Uterus (tissue), 3 donors: ENCODE measurements at regions not wholly inside any gene's neighbourhood (a gene's known extent, or its start where the extent isn't known, plus 50 kb on each side); places are given as distances from the start of the nearest gene placed in this dataset.

ENCODE experiments used
- DNase-seq, 2 donors: peaks; one replicate each; pipeline ENCODE4 v3.0.0-alpha.2; 2019 to 2020
- H3K27ac ChIP-seq, 2 donors: fragments of 200-600 bp; sonication (generic); 1 replicate in 1 of 2; 2 replicates in 1 of 2; pipeline ENCODE4 v1.5.1; 2016 to 2018
- H3K27me3 ChIP-seq, 2 donors: fragments of 200-600 bp; sonication (generic); one replicate each; pipeline ENCODE4 v1.5.1; 2018 to 2019; ENCODE audit warnings: control low read depth in 1 of 2
- H3K36me3 ChIP-seq, 2 donors: fragments of 200-600 bp; sonication (generic); one replicate each; pipeline ENCODE4 v1.5.1; 2019; ENCODE audit warnings: control low read depth in 1 of 2
- H3K4me1 ChIP-seq, 2 donors: fragments of 200-600 bp; sonication (generic); one replicate each; pipeline ENCODE4 v1.5.1; 2018 to 2019; ENCODE audit warnings: control low read depth in 1 of 2
- H3K4me3 ChIP-seq, 2 donors: fragments of 200-600 bp; sonication (generic); 1 replicate in 1 of 2; 2 replicates in 1 of 2; pipeline ENCODE4 v1.5.1; 2018 to 2019; ENCODE audit warnings: mild to moderate bottlenecking in 1 of 2
- H3K9me3 ChIP-seq, 2 donors: fragments of 200-600 bp; sonication (generic); one replicate each; pipeline ENCODE4 v1.5.1; 2019; ENCODE audit warnings: control low read depth in 1 of 2
- CTCF ChIP-seq, 4 experiments: fragments of 200-600 bp in 2 of 4; fragments of 450-650 bp in 2 of 4; sonication (generic) in 2 of 4; IDR thresholded peaks; one replicate each; pipeline ENCODE4 v1.5.1; 2016 to 2019; ENCODE audit warnings: antibody characterized with exemption in 4 of 4, mild to moderate bottlenecking in 2 of 4, moderate library complexity in 1 of 4
- POLR2A ChIP-seq, 2 donors: fragments of 450-650 bp; IDR thresholded peaks; one replicate each; pipeline ENCODE4 v1.6.1; 2016; ENCODE audit warnings: antibody characterized with exemption in 2 of 2, mild to moderate bottlenecking in 1 of 2, moderate library complexity in 1 of 2
- intact Hi-C: fragments of 100-400 bp; cut with DNase I; formaldehyde crosslinking; loops from one replicate; pipeline ENCODE4 v1.15.1; 2023; ENCODE audit warnings: low total_unique reads
- donor health status: DM: yes; HTN: yes; CAD: no.

DNA sequence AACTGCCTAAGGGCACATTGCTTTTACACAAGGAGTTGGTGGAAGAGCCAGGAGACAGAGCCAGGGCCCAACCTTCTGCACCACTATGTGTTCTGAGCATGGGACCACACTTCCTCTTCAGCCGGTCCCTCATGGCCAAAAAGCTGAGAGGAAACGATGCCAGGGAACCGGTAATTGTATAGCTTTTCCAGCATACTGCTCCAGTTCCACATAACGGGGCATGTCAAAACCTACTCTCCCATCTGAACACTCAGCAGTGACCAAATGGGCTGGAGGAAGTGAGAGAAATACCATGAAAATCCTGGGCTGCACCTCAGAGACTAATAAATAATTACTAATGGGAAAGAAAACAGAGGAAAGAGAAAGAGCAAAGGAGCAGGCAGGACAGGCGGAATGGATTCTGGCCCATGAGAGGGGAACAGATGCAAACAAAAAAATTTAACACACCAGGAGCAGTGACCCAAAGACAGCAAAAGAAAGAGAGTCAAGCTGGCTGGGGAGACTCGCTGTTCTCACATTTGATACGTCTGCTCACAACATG lies 52.0 kb upstream of the BMP2 start:
- no peak overlapping the region for H3K4me3 ChIP-seq
- no peak overlapping the region for H3K27ac ChIP-seq
- no peak for TF ChIP-seq POLR2A (IDR thresholded peaks at IDR 0.05)
- no peak for TF ChIP-seq CTCF (IDR thresholded peaks at IDR 0.05)
- no peaks in the 10 kb centered on the region for H3K9me3 ChIP-seq
- H3K36me3 ChIP-seq, result no peaks in the 10 kb centered on the region
- no peaks in the 10 kb centered on the region for H3K4me1 ChIP-seq
- no peak for DNase-seq
- intact Hi-C loops, result no loop called here
- no peaks in the 10 kb centered on the region for H3K27me3 ChIP-seq

GRCh38 chr20:6714279-6714711 lies 53.2 kb upstream of the BMP2 start:
- no peak for DNase-seq
- Histone ChIP-seq H3K9me3 (no peaks in the 10 kb centered on the region), H3K27ac (no peak overlapping the region), H3K36me3 (no peaks in the 10 kb centered on the region), H3K4me1 (no peaks in the 10 kb centered on the region), H3K4me3 (no peak overlapping the region), H3K27me3 (no peaks in the 10 kb centered on the region)
- intact Hi-C loops, result no loop called here
- no peak for TF ChIP-seq CTCF (IDR thresholded peaks at IDR 0.05)
- TF ChIP-seq POLR2A (IDR thresholded peaks at IDR 0.05), result no peak

DNA sequence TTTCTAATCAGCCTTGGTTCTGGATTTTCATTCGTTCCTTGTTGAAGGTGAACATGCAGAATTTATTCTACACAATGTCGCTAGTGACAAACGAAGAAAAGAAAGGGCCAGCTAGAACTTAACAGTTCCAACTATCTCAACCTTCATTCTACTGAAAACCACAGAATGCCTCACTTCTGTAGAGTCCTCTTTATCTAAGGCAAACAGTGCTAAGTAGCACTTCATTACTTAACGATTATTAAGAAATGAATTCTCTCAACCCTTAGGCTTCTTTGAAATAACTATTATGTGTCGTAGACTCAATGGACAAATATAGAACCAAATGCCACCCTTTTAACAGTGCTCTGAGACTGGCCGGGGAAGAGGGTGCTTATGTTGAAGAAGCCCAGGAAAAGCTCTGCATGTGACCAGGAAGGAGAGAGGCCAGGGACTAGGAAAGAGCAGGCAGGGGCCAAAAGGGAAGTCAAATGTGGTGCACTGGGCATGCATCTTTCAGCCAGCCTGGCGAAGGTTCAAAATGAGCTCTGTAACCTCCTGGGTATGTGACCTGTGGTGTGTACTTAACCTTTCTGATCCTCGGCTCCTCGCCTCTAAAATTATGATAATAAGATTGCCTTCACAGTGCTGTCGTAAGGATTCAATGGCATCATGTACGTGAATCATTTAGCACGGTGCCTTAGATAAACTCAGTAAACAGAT lies 55.4 kb upstream of the BMP2 start:
- DNase-seq, result no peak
- no peak overlapping the region for H3K4me3 ChIP-seq
- intact Hi-C loops, result no loop called here
- no peak for TF ChIP-seq CTCF (IDR thresholded peaks at IDR 0.05)
- TF ChIP-seq POLR2A (IDR thresholded peaks at IDR 0.05), result no peak
- H3K27ac ChIP-seq, result no peak overlapping the region
- H3K4me1 ChIP-seq, result no peaks in the 10 kb centered on the region
- H3K27me3 ChIP-seq, result no peaks in the 10 kb centered on the region
- no peaks in the 10 kb centered on the region for H3K36me3 ChIP-seq
- no peaks in the 10 kb centered on the region for H3K9me3 ChIP-seq

DNA sequence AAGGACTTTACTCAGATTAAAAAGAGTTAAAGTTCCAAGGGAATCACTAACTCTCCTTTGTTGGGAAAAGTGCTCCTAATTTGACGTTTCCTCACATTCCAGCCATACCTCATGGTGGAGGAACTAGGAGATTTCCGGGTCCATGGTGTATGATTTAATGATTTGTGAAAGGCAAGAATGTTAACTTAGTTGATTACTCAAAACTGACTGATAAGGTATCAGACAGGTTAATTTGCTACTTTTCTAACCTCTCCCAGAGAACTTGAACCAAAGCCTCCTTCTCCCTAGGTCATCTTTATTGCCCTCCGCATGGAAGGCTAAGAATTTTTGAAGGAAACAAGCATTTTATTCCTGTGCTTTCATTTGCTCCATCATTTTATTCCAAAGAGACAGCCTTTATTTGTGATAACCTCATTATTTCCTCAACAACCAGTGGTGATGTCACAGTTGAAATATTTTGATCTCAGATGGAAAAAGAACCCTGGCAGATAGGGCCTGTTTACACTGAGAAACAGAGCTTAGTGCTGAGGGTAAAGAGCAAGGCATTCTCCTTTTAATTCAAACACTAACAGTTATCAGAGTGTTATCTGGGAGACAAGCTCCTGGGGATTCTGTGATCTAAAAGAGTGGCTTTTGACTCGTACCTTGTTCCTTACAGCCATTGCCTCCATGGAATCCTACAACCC lies 57.4 kb upstream of the BMP2 start:
- no peak for TF ChIP-seq POLR2A (IDR thresholded peaks at IDR 0.05)
- TF ChIP-seq CTCF (IDR thresholded peaks at IDR 0.05), result no peak
- Histone ChIP-seq H3K9me3 (no peaks in the 10 kb centered on the region), H3K4me3 (no peak overlapping the region), H3K4me1 (no peaks in the 10 kb centered on the region), H3K27me3 (no peaks in the 10 kb centered on the region), H3K36me3 (no peaks in the 10 kb centered on the region), H3K27ac (no peak overlapping the region)
- intact Hi-C loops, result no loop called here
- no peak for DNase-seq

DNA sequence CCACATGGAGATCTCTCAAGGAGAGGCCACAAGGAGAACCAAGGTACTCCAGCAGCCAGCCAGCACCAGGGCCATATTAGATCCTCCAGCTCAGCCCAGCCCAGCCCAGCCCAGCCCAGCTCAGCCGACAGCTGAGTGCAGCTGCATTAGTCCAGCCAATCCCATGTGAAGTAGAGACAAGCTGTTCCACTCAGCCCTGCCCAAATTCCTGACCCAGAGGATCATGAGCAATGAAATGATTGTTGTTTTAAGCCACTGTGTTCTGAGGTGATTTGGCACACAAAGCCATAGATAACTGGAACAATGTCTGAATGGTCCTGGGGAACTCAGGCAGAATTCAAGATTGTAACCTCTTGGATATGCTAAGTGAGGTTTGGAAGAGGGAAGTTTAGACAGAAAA lies 59.5 kb upstream of the BMP2 start:
- no peaks in the 10 kb centered on the region for H3K4me1 ChIP-seq
- no peak for DNase-seq

More for the DNA sequence above, 59.5 kb upstream of the BMP2 start:
- Histone ChIP-seq H3K27me3 (no peaks in the 10 kb centered on the region), H3K27ac (no peak overlapping the region), H3K9me3 (no peaks in the 10 kb centered on the region), H3K4me3 (no peak overlapping the region), H3K36me3 (no peaks in the 10 kb centered on the region)
- intact Hi-C loops, result no loop called here
- no peak for TF ChIP-seq POLR2A (IDR thresholded peaks at IDR 0.05)
- TF ChIP-seq CTCF (IDR thresholded peaks at IDR 0.05), result no peak
